SK-N-MC (cell line): ENCODE measurements at regions not wholly inside any gene's neighbourhood (a gene's known extent, or its start where the extent isn't known, plus 50 kb on each side); places are given as distances from the start of the nearest gene placed in this dataset.

Source experiments
- EZH2 ChIP-seq: fragments of 200-600 bp; sonication (generic); IDR thresholded peaks from one replicate; pipeline ENCODE4 v1.6.1; 2017; ENCODE audit warnings: antibody characterized with exemption
- FOXP2 ChIP-seq: optimal IDR thresholded peaks from 2 replicates; pipeline ENCODE3; 2011; ENCODE audit warnings: mild to moderate bottlenecking, moderate library complexity; ENCODE audit not compliant: insufficient read depth; ENCODE audit errors: extremely low read length, control extremely low read depth
- POLR2AphosphoS5 ChIP-seq: IDR thresholded peaks from 2 replicates; pipeline ENCODE4 v1.6.1; 2012; ENCODE audit warnings: mild to moderate bottlenecking, low read depth, low read length, borderline replicate concordance

DNA sequence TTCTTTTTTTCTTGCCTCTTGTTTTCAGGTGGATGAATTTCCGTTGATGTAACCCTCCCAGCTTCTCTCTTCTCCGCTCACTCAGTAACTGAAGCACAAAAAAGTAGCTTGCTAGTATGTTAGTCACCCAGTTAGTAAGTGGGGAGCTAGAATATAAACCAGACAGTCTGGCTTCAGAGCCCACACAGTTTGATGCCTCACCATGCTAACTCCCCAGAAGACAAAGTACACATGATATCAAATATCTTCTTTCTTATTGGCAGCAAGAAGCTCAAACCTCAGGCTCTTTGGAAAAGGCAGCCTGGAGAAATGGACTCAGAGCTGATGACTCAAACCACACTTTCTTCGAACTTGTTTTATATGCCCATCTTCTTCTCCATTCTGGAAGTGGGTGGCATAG is 187.5 kb upstream of the PLXNA2 start:
- TF ChIP-seq EZH2 (no peak), POLR2AphosphoS5 (no peak), FOXP2 (no peak)
